ENCODE measurements at regions not wholly inside any gene's neighbourhood (a gene's known extent, or its start where the extent isn't known, plus 50 kb on each side); places are given as distances from the start of the nearest gene placed in this dataset.

DNA sequence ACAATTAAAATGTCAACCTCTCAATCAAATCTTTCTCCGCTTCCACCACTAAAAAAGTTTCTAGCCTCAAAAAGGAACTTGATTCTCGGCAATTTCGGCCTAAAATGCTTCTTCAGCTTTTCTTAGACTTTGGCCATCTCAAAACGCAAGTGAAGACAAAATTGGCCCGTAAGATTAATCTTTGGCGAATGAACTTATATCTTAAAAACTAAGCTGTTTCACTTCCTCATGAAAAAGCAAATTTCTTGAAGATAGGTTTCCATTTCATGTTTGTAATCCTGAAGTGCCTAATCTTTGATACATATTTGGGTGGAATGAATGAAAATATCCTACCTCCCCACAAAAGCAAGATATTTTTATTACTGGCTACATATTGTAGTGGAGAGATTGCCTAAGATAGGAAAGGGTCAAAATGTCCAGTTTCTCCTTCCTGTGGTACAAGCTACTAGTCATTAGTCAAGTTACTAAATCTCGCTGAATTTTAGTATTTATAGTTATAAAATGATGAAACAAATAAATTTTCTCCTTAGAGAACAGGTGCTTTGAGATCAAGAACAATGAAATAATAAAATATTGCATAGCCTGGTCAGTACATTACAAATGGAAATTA, 85.4 kb upstream of the ZEB2 start:
- H3K9me3 ChIP-seq (ENCODE audit: control insufficient read depth in 2 of 3, insufficient read depth in 1 of 3, low read length in 3 of 3): no peaks in the 10 kb centered on the region
- no peaks in the 10 kb centered on the region for H3K36me3 ChIP-seq (ENCODE audit: control insufficient read depth in 2 of 3, insufficient read depth in 3 of 3, low read length in 3 of 3)
- no peak overlapping the region for H3K27ac ChIP-seq (ENCODE audit: low read depth in 2 of 2, low read length in 2 of 2)
- intact Hi-C loops (cut with DNase I): no loop called here
- FAIRE-seq (no peak), DNase-seq (no peak)
- TF ChIP-seq, protein P1, sequence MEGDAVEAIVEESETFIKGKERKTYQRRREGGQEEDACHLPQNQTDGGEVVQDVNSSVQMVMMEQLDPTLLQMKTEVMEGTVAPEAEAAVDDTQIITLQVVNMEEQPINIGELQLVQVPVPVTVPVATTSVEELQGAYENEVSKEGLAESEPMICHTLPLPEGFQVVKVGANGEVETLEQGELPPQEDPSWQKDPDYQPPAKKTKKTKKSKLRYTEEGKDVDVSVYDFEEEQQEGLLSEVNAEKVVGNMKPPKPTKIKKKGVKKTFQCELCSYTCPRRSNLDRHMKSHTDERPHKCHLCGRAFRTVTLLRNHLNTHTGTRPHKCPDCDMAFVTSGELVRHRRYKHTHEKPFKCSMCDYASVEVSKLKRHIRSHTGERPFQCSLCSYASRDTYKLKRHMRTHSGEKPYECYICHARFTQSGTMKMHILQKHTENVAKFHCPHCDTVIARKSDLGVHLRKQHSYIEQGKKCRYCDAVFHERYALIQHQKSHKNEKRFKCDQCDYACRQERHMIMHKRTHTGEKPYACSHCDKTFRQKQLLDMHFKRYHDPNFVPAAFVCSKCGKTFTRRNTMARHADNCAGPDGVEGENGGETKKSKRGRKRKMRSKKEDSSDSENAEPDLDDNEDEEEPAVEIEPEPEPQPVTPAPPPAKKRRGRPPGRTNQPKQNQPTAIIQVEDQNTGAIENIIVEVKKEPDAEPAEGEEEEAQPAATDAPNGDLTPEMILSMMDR (IDR thresholded peaks at IDR 0.05; ENCODE audit: borderline replicate concordance, extremely low read depth, insufficient read depth): no peak
- H3K9ac ChIP-seq (ENCODE audit: low read length in 3 of 3): no peak overlapping the region
- no peaks in the 10 kb centered on the region for H3K4me1 ChIP-seq (ENCODE audit: control insufficient read depth in 2 of 3, insufficient read depth in 2 of 3, low read depth in 1 of 3, low read length in 3 of 3)
- no peak overlapping the region for H3K4me3 ChIP-seq (ENCODE audit: low read length in 3 of 3)
- no peaks in the 10 kb centered on the region for H3K27me3 ChIP-seq (ENCODE audit: control insufficient read depth, insufficient read depth, low read length)

- H3K36me3 ChIP-seq (ENCODE audit: control insufficient read depth in 2 of 3, insufficient read depth in 3 of 3, low read length in 3 of 3): no peaks in the 10 kb centered on the region
- no peaks in the 10 kb centered on the region for H3K4me1 ChIP-seq (ENCODE audit: control insufficient read depth in 2 of 3, insufficient read depth in 2 of 3, low read depth in 1 of 3, low read length in 3 of 3)
- H3K27ac ChIP-seq (ENCODE audit: low read depth in 2 of 2, low read length in 2 of 2): no peak overlapping the region
- intact Hi-C loops (cut with DNase I): no loop called here
- no peak overlapping the region for H3K4me3 ChIP-seq (ENCODE audit: low read length in 3 of 3)
- no peaks in the 10 kb centered on the region for H3K27me3 ChIP-seq (ENCODE audit: control insufficient read depth, insufficient read depth, low read length)
- no peak overlapping the region for H3K9ac ChIP-seq (ENCODE audit: low read length in 3 of 3)
- H3K9me3 ChIP-seq (ENCODE audit: control insufficient read depth in 2 of 3, insufficient read depth in 1 of 3, low read length in 3 of 3): no peaks in the 10 kb centered on the region
- TF ChIP-seq, protein P1 (IDR thresholded peaks at IDR 0.05; ENCODE audit: borderline replicate concordance, extremely low read depth, insufficient read depth): no peak
- FAIRE-seq (no peak), DNase-seq (no peak)
These were observed 83.4 kb upstream of the ZEB2 start for GRCh38 chr2:144603334-144603733.

DNA sequence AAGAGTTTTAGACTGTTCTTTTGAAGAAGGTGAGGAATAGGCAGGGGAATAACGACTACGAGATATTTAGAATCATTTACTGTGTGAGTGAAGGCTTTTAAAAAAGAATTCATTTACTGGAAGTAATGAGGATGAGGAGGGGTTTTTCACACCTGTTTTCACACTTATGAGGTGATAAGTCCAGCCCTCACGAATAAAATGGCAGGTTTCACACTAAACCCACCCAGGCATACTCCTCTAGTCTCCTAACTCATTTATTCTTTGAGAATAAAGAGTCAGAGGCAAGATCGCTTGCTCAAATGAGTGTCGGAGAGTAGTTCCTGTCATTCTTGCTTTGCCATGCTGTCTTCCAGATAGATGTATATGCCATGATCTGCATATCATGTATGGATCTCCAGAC, 79.0 kb upstream of the ZEB2 start:
- FAIRE-seq (no peak), DNase-seq (no peak)
- intact Hi-C loops (cut with DNase I): no loop called here
- Histone ChIP-seq H3K4me1 (ENCODE audit: control insufficient read depth in 2 of 3, insufficient read depth in 2 of 3, low read depth in 1 of 3, low read length in 3 of 3) (peaks cover 0 to 4% (median 3%) of the 10 kb centered on the region in 3 donors), H3K9me3 (ENCODE audit: control insufficient read depth in 2 of 3, insufficient read depth in 1 of 3, low read length in 3 of 3) (no peaks in the 10 kb centered on the region), H3K27ac (ENCODE audit: low read depth in 2 of 2, low read length in 2 of 2) (no peak overlapping the region), H3K36me3 (ENCODE audit: control insufficient read depth in 2 of 3, insufficient read depth in 3 of 3, low read length in 3 of 3) (no peaks in the 10 kb centered on the region), H3K4me3 (ENCODE audit: low read length in 3 of 3) (no peak overlapping the region), H3K9ac (ENCODE audit: low read length in 3 of 3) (no peak overlapping the region), H3K27me3 (ENCODE audit: control insufficient read depth, insufficient read depth, low read length) (no peaks in the 10 kb centered on the region)
- TF ChIP-seq, protein P1 (IDR thresholded peaks at IDR 0.05; ENCODE audit: borderline replicate concordance, extremely low read depth, insufficient read depth): no peak

All from kidney (tissue), 13 donors.